COLO668 (cell line): ENCODE measurements at regions not wholly inside any gene's neighbourhood (a gene's known extent, or its start where the extent isn't known, plus 50 kb on each side); places are given as distances from the start of the nearest gene placed in this dataset.

Source experiments
- DNase-seq: peaks from one replicate; lab custom pipeline; 2025; ENCODE audit not compliant: unreplicated experiment; lab: John Stamatoyannopoulos, UW

- DNase-seq = no peak
Observed at GRCh38 chr2:199136242-199136641, 321.5 kb downstream of the SATB2 start.

- DNase-seq = no peak
Observed at GRCh38 chr2:199131876-199132275, 325.9 kb downstream of the SATB2 start.

GRCh38 chr2:199131136-199131655 is 326.5 kb downstream of the SATB2 start:
- DNase-seq = no peak

- no peak for DNase-seq
Observed at GRCh38 chr2:199130501-199130900, 327.2 kb downstream of the SATB2 start.

- DNase-seq = no peak
Observed at GRCh38 chr2:199128476-199129229, 329.1 kb downstream of the SATB2 start.

GRCh38 chr2:199119796-199120195 is 337.9 kb downstream of the SATB2 start:
- DNase-seq = no peak

- no peak for DNase-seq
Observed at GRCh38 chr2:199118673-199119112, 339.0 kb downstream of the SATB2 start.

GRCh38 chr2:199115169-199115568 is 342.6 kb downstream of the SATB2 start:
- no peak for DNase-seq

GRCh38 chr2:199113111-199113510 is 344.6 kb downstream of the SATB2 start:
- no peak for DNase-seq

GRCh38 chr2:199111458-199111857 is 346.3 kb downstream of the SATB2 start:
- DNase-seq = no peak

GRCh38 chr2:199108056-199108455 is 349.7 kb downstream of the SATB2 start:
- no peak for DNase-seq

GRCh38 chr2:199105826-199106225 is 351.9 kb downstream of the SATB2 start:
- no peak for DNase-seq

GRCh38 chr2:199101487-199101886 is 356.3 kb downstream of the SATB2 start:
- no peak for DNase-seq

- DNase-seq = peak; percentile 27
Observed at GRCh38 chr2:199100326-199101110, 357.2 kb downstream of the SATB2 start.

GRCh38 chr2:199092419-199092818 is 365.3 kb downstream of the SATB2 start:
- DNase-seq = no peak

- DNase-seq = no peak
Observed at GRCh38 chr2:199085261-199085660, 372.5 kb downstream of the SATB2 start.

GRCh38 chr2:199070322-199070949 is 387.3 kb downstream of the SATB2 start:
- DNase-seq = no peak

GRCh38 chr2:199064201-199064600 is 393.5 kb downstream of the SATB2 start:
- no peak for DNase-seq

GRCh38 chr2:199057936-199058335 is 399.8 kb downstream of the SATB2 start:
- DNase-seq = no peak

- no peak for DNase-seq
Observed at GRCh38 chr2:199055336-199055735, 402.4 kb downstream of the SATB2 start.

GRCh38 chr2:199042660-199043379 is 414.9 kb downstream of the SATB2 start:
- DNase-seq = no peak
